Calu3 (cell line): ENCODE measurements at regions not wholly inside any gene's neighbourhood (a gene's known extent, or its start where the extent isn't known, plus 50 kb on each side); places are given as distances from the start of the nearest gene placed in this dataset.

ENCODE experiments used
- BruUV-seq: library from RNA; stranded (reverse); fragments of 400-500 nt; replicated peaks from 2 replicates; lab custom pipeline; 2021; lab: Mats Ljungman, UMichigan
- CTCF ChIA-PET: fragments of 300-600 bp; sonication (Branson Sonifier 250); formaldehyde crosslinking; loops from one replicate; lab custom pipeline; 2022; ENCODE audit warnings: antibody characterized with exemption; lab: Charles Lee
- DNase-seq: peaks from one replicate; pipeline ENCODE4 v3.0.0; 2022
- H3K27ac Mint-ChIP-seq: one replicate; pipeline ENCODE4 v1.8.0; 2022; ENCODE audit warnings: mixed read lengths; ENCODE audit not compliant: unreplicated experiment
- H3K27me3 Mint-ChIP-seq: one replicate; pipeline ENCODE4 v1.8.0; 2022; ENCODE audit warnings: mixed read lengths; ENCODE audit not compliant: unreplicated experiment
- H3K36me3 Mint-ChIP-seq: one replicate; pipeline ENCODE4 v1.8.0; 2022; ENCODE audit warnings: mild to moderate bottlenecking, moderate library complexity, mixed read lengths; ENCODE audit not compliant: insufficient read depth, unreplicated experiment
- H3K4me1 Mint-ChIP-seq: one replicate; pipeline ENCODE4 v1.8.0; 2022; ENCODE audit warnings: mild to moderate bottlenecking, low read depth, mixed read lengths; ENCODE audit not compliant: unreplicated experiment
- H3K4me3 Mint-ChIP-seq: one replicate; pipeline ENCODE4 v1.8.0; 2022; ENCODE audit warnings: mild to moderate bottlenecking, low read depth, moderate library complexity, mixed read lengths; ENCODE audit not compliant: unreplicated experiment
- H3K9me3 Mint-ChIP-seq: one replicate; pipeline ENCODE4 v1.8.0; 2022; ENCODE audit warnings: low read depth, mixed read lengths; ENCODE audit not compliant: unreplicated experiment
- intact Hi-C: fragments of 100-400 bp; cut with micrococcal nuclease; formaldehyde crosslinking; loops from one replicate; pipeline ENCODE4 v1.10.0; 2022; ENCODE audit not compliant: unreplicated experiment
- TF ChIP-seq, protein P1 (sequence below): fragments of 200-600 bp; IDR thresholded peaks from one replicate; pipeline ENCODE4 v1.8.0; 2022; ENCODE audit warnings: antibody characterized with exemption; ENCODE audit not compliant: unreplicated experiment

DNA sequence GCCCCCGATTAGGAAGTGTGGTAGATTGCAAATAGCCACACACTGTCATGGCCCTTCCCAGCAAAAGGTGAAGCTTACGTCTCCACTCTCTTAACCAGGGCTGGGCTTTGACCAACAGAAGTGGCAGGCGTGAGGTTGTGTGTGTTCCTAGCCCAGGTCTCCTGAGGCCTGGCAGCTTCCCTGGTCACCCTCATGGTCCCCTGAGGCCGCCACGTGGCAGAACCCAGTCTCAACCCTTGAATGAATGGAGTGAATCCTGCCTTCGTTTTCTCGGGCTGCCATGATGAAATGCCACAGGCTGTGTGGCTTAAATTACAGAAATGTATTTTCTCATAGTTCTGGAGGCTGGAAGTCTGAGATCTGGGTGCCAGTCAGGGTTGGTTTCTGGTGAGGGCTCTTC is 370.4 kb downstream of the IRX2 start:
- Mint-ChIP-seq H3K27ac (no peak overlapping the region), H3K9me3 (peaks cover 5% of the 10 kb centered on the region), H3K4me1 (no peaks in the 10 kb centered on the region), H3K27me3 (no peaks in the 10 kb centered on the region), H3K36me3 (no peaks in the 10 kb centered on the region), H3K4me3 (no peak overlapping the region)
- TF ChIP-seq, protein P1, sequence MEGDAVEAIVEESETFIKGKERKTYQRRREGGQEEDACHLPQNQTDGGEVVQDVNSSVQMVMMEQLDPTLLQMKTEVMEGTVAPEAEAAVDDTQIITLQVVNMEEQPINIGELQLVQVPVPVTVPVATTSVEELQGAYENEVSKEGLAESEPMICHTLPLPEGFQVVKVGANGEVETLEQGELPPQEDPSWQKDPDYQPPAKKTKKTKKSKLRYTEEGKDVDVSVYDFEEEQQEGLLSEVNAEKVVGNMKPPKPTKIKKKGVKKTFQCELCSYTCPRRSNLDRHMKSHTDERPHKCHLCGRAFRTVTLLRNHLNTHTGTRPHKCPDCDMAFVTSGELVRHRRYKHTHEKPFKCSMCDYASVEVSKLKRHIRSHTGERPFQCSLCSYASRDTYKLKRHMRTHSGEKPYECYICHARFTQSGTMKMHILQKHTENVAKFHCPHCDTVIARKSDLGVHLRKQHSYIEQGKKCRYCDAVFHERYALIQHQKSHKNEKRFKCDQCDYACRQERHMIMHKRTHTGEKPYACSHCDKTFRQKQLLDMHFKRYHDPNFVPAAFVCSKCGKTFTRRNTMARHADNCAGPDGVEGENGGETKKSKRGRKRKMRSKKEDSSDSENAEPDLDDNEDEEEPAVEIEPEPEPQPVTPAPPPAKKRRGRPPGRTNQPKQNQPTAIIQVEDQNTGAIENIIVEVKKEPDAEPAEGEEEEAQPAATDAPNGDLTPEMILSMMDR, result no peak
- no TSS peak for BruUV-seq
- CTCF ChIA-PET, result no interaction called here
- no peak for DNase-seq
- intact Hi-C loops, result no loop called here

DNA sequence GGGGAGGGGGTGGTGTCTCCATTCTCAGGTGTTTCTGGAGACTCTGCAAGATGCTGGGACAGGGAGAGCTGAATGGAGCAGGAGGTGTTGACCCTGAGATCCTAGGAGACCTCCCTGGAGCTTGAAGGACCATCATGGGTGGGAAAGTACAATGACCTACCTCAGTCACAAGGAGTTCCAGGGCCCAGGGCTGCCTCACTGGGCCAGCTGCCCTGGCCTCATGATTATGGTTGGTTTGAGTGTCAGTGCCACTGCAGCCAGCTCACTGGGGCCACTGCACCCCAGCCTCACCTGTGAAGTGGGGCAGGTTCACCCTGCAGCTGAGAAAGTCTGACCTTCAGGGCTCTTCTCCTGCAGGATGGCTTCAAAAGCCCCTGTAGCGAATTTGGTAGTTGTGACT is 372.5 kb downstream of the IRX2 start:
- Mint-ChIP-seq H3K27me3 (no peaks in the 10 kb centered on the region), H3K4me1 (no peaks in the 10 kb centered on the region), H3K27ac (no peak overlapping the region), H3K4me3 (no peak overlapping the region), H3K9me3 (peaks cover 3% of the 10 kb centered on the region), H3K36me3 (no peaks in the 10 kb centered on the region)
- no TSS peak for BruUV-seq
- CTCF ChIA-PET, result no interaction called here
- no peak for DNase-seq
- TF ChIP-seq, protein P1, result no peak
- intact Hi-C loops, result no loop called here

DNA sequence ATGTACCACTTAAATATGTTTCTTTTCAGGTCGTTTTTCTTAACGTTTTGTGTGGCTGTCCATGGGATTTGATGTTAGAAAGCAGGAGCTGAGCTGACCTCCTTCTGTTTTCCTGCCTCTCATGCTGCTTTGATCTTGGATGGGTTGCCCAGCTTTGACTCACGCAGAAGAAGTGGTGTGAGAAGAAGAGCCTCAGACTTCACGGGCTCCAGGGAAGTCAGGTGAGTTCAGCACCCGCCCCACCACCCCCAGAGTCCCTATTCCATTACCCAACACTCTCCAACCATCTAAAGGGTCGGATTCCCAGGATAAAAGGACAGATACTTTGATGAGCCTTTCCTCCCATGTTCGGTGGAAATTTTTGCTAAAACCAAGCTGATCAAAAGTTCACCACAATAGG is 373.4 kb downstream of the IRX2 start:
- no peak overlapping the region for H3K27ac Mint-ChIP-seq
- BruUV-seq, result no TSS peak
- no peak overlapping the region for H3K4me3 Mint-ChIP-seq
- no peak for DNase-seq
- no peaks in the 10 kb centered on the region for H3K36me3 Mint-ChIP-seq
- TF ChIP-seq, protein P1, result no peak
- CTCF ChIA-PET, result no interaction called here
- H3K9me3 Mint-ChIP-seq, result peaks cover 5% of the 10 kb centered on the region
- H3K4me1 Mint-ChIP-seq, result no peaks in the 10 kb centered on the region
- intact Hi-C loops, result no loop called here
- H3K27me3 Mint-ChIP-seq, result no peaks in the 10 kb centered on the region

- Mint-ChIP-seq H3K27me3 (no peaks in the 10 kb centered on the region), H3K9me3 (peaks cover 9% of the 10 kb centered on the region), H3K27ac (no peak overlapping the region), H3K36me3 (no peaks in the 10 kb centered on the region), H3K4me3 (no peak overlapping the region), H3K4me1 (no peaks in the 10 kb centered on the region)
- TF ChIP-seq, protein P1, result no peak
- BruUV-seq, result no TSS peak
- no peak for DNase-seq
- intact Hi-C loops, result no loop called here
- CTCF ChIA-PET, result no interaction called here
Measured at GRCh38 chr5:2376486-2376885, 375.0 kb downstream of the IRX2 start.
